HEK293 (cell line): ENCODE measurements at regions not wholly inside any gene's neighbourhood (a gene's known extent, or its start where the extent isn't known, plus 50 kb on each side); places are given as distances from the start of the nearest gene placed in this dataset.

Source experiments
- CTCF ChIA-PET: fragments of 350-600 bp; formaldehyde crosslinking; extraction: SDS; loops from one replicate; lab custom pipeline; 2021; ENCODE audit warnings: antibody characterized with exemption; lab: Yijun Ruan, JAX
- POLR2A ChIA-PET: fragments of 300-600 bp; formaldehyde crosslinking; extraction: SDS; loops from one replicate; lab custom pipeline; 2020; ENCODE audit warnings: antibody characterized with exemption, inconsistent platforms; lab: Yijun Ruan, JAX
- H3K27ac ChIP-seq: fragments of 200-500 bp; sonication (Bioruptor generic); 2 replicates; pipeline ENCODE4 v1.5.1; 2014; ENCODE audit warnings: low read depth, low read length, control low read depth, inconsistent platforms; ENCODE audit errors: extremely low read depth
- H3K36me3 ChIP-seq, 2 experiments: fragments of 200-500 bp in 1 of 2; sonication (Bioruptor generic) in 1 of 2; 1 replicate in 1 of 2; 2 replicates in 1 of 2; pipeline ENCODE4 v1.5.1; 2014 to 2017; ENCODE audit warnings: inconsistent platforms in 2 of 2, low read length in 2 of 2; ENCODE audit not compliant: control insufficient read depth in 2 of 2, insufficient read depth in 1 of 2
- H3K4me1 ChIP-seq: fragments of 200-500 bp; sonication (Bioruptor generic); 2 replicates; pipeline ENCODE4 v1.5.1; 2014; ENCODE audit warnings: mild to moderate bottlenecking, low read length, inconsistent platforms; ENCODE audit not compliant: control insufficient read depth, insufficient read depth
- H3K4me3 ChIP-seq: 2 replicates; pipeline ENCODE4 v1.5.1; 2011; ENCODE audit warnings: low read depth, mild to moderate bottlenecking, control low read depth, low read length, moderate library complexity
- H3K9me3 ChIP-seq: fragments of 200-500 bp; sonication (Bioruptor generic); 2 replicates; pipeline ENCODE4 v1.5.1; 2014; ENCODE audit warnings: low read depth, low read length, inconsistent platforms; ENCODE audit not compliant: control insufficient read depth, insufficient read depth
- GLI2 ChIP-seq: fragments of 450-650 bp; formaldehyde crosslinking; IDR thresholded peaks from 2 replicates; pipeline ENCODE4; 2017; ENCODE audit warnings: missing biosample characterization, missing genetic modification characterization, low read depth, borderline replicate concordance
- GLI4 ChIP-seq: fragments of 450-650 bp; formaldehyde crosslinking; IDR thresholded peaks from 2 replicates; pipeline ENCODE4 v1.5.1; 2016; ENCODE audit warnings: missing biosample characterization, missing genetic modification characterization
- GLIS1 ChIP-seq: fragments of 450-650 bp; formaldehyde crosslinking; IDR thresholded peaks from 2 replicates; pipeline ENCODE4 v1.5.1; 2016; ENCODE audit warnings: missing biosample characterization, missing genetic modification characterization
- KLF1 ChIP-seq: fragments of 450-650 bp; formaldehyde crosslinking; IDR thresholded peaks from 2 replicates; pipeline ENCODE4 v1.5.1; 2016; ENCODE audit warnings: missing biosample characterization, missing genetic modification characterization
- SCRT1 ChIP-seq: fragments of 450-650 bp; formaldehyde crosslinking; IDR thresholded peaks from 2 replicates; pipeline ENCODE4 v1.5.1; 2016; ENCODE audit warnings: missing biosample characterization, missing genetic modification characterization, borderline replicate concordance
- WT1 ChIP-seq: fragments of 450-650 bp; formaldehyde crosslinking; IDR thresholded peaks from 2 replicates; pipeline ENCODE4 v1.5.1; 2016; ENCODE audit warnings: missing biosample characterization, missing genetic modification characterization
- ZFP41 ChIP-seq: fragments of 450-650 bp; formaldehyde crosslinking; IDR thresholded peaks from 2 replicates; pipeline ENCODE4 v1.5.1; 2016; ENCODE audit warnings: missing biosample characterization, missing genetic modification characterization, borderline replicate concordance
- ZIC2 ChIP-seq: fragments of 450-650 bp; formaldehyde crosslinking; IDR thresholded peaks from 2 replicates; pipeline ENCODE4 v1.5.1; 2016; ENCODE audit warnings: missing biosample characterization, missing genetic modification characterization
- ZNF140 ChIP-seq: fragments of 450-650 bp; formaldehyde crosslinking; IDR thresholded peaks from 2 replicates; pipeline ENCODE4 v1.5.1; 2016; ENCODE audit warnings: missing biosample characterization, missing genetic modification characterization
- ZNF174 ChIP-seq: fragments of 450-650 bp; formaldehyde crosslinking; IDR thresholded peaks from 2 replicates; pipeline ENCODE4 v1.5.0; 2017; ENCODE audit warnings: missing biosample characterization, mild to moderate bottlenecking, missing genetic modification characterization
- ZNF248 ChIP-seq: fragments of 450-650 bp; formaldehyde crosslinking; IDR thresholded peaks from 2 replicates; pipeline ENCODE4 v1.5.1; 2017; ENCODE audit warnings: missing biosample characterization, missing genetic modification characterization
- ZNF280C ChIP-seq: fragments of 450-650 bp; formaldehyde crosslinking; IDR thresholded peaks from 2 replicates; pipeline ENCODE4 v1.5.1; 2016; ENCODE audit warnings: missing biosample characterization, missing genetic modification characterization
- ZNF560 ChIP-seq: fragments of 450-650 bp; formaldehyde crosslinking; IDR thresholded peaks from 2 replicates; pipeline ENCODE4 v1.5.1; 2017; ENCODE audit warnings: missing biosample characterization, missing genetic modification characterization, borderline replicate concordance
- ZNF785 ChIP-seq: fragments of 450-650 bp; formaldehyde crosslinking; IDR thresholded peaks from 2 replicates; pipeline ENCODE4 v1.5.1; 2016; ENCODE audit warnings: missing biosample characterization, missing genetic modification characterization
- TF ChIP-seq, protein P1 (sequence below): fragments of 450-650 bp; formaldehyde crosslinking; IDR thresholded peaks from 2 replicates; pipeline ENCODE4 v1.5.1; 2016; ENCODE audit warnings: missing biosample characterization, missing genetic modification characterization
- TF ChIP-seq, protein P2 (sequence below): fragments of 450-650 bp; formaldehyde crosslinking; IDR thresholded peaks from 2 replicates; pipeline ENCODE4 v1.5.1; 2016; ENCODE audit warnings: missing biosample characterization, missing genetic modification characterization, low read depth

DNA sequence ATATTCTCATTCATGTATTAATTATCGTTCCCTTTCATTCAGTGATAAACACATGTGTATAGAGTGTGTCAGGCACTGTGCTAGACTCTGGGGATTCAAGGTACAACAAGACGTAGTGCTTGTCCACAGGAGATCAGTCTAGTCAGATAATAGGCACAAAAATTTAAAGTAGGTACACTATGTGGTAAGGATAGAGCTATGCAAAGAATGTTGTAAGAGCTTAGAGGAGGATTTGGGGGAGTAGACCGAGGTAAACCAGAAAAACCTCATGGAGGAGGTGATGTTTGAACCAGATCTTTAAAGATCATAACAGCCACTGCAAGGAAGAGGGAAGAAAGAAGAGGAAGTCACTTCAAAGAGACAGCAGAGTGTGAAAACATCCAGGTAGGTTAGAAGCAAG, 256.9 kb upstream of the DDX18 start:
- Histone ChIP-seq H3K9me3 (no peaks in the 10 kb centered on the region), H3K36me3 (no peaks in the 10 kb centered on the region), H3K27ac (no peak overlapping the region), H3K4me3 (no peak overlapping the region), H3K4me1 (no peaks in the 10 kb centered on the region)
- CTCF ChIA-PET, result no interaction called here
- POLR2A ChIA-PET, result no interaction called here
- TF ChIP-seq ZNF560 (tag by site-specific recombination) (no peak), GLIS1 (tag by site-specific recombination) (no peak), SCRT1 (no peak), ZNF280C (tag by site-specific recombination) (no peak), ZIC2 (tag by site-specific recombination) (no peak), ZNF140 (tag by site-specific recombination) (no peak), KLF1 (tag by site-specific recombination) (no peak), ZNF248 (tag by site-specific recombination) (no peak), ZFP41 (no peak), ZNF174 (tag by site-specific recombination) (no peak)
- TF ChIP-seq, protein P1, sequence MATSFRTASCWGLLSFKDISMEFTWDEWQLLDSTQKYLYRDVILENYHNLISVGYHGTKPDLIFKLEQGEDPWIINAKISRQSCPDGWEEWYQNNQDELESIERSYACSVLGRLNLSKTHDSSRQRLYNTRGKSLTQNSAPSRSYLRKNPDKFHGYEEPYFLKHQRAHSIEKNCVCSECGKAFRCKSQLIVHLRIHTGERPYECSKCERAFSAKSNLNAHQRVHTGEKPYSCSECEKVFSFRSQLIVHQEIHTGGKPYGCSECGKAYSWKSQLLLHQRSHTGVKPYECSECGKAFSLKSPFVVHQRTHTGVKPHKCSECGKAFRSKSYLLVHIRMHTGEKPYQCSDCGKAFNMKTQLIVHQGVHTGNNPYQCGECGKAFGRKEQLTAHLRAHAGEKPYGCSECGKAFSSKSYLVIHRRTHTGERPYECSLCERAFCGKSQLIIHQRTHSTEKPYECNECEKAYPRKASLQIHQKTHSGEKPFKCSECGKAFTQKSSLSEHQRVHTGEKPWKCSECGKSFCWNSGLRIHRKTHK (tag by site-specific recombination), result no peak

GRCh38 chr2:117562654-117563053, 251.8 kb upstream of the DDX18 start:
- H3K27ac ChIP-seq, result no peak overlapping the region
- ChIA-PET POLR2A (no interaction called here), CTCF (no interaction called here)
- TF ChIP-seq WT1, result no peak
- TF ChIP-seq, protein P2, sequence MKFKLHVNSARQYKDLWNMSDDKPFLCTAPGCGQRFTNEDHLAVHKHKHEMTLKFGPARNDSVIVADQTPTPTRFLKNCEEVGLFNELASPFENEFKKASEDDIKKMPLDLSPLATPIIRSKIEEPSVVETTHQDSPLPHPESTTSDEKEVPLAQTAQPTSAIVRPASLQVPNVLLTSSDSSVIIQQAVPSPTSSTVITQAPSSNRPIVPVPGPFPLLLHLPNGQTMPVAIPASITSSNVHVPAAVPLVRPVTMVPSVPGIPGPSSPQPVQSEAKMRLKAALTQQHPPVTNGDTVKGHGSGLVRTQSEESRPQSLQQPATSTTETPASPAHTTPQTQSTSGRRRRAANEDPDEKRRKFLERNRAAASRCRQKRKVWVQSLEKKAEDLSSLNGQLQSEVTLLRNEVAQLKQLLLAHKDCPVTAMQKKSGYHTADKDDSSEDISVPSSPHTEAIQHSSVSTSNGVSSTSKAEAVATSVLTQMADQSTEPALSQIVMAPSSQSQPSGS, result no peak
- no peak for TF ChIP-seq ZNF785
- H3K4me1 ChIP-seq, result no peaks in the 10 kb centered on the region
- H3K9me3 ChIP-seq, result no peaks in the 10 kb centered on the region
- H3K36me3 ChIP-seq, result no peaks in the 10 kb centered on the region
- no peak overlapping the region for H3K4me3 ChIP-seq

- no peaks in the 10 kb centered on the region for H3K36me3 ChIP-seq
- CTCF ChIA-PET, result no interaction called here
- no peak overlapping the region for H3K4me3 ChIP-seq
- POLR2A ChIA-PET, result no interaction called here
- H3K27ac ChIP-seq, result no peak overlapping the region
- H3K9me3 ChIP-seq, result no peaks in the 10 kb centered on the region
- no peak for TF ChIP-seq GLI4 (tag by site-specific recombination)
- no peak for TF ChIP-seq GLI2 (tag by site-specific recombination)
- no peak for TF ChIP-seq GLIS1 (tag by site-specific recombination)
- no peaks in the 10 kb centered on the region for H3K4me1 ChIP-seq
These were observed 242.7 kb upstream of the DDX18 start for GRCh38 chr2:117571590-117572349.
